ENCODE measurements at regions not wholly inside any gene's neighbourhood (a gene's known extent, or its start where the extent isn't known, plus 50 kb on each side); places are given as distances from the start of the nearest gene placed in this dataset.

DNA sequence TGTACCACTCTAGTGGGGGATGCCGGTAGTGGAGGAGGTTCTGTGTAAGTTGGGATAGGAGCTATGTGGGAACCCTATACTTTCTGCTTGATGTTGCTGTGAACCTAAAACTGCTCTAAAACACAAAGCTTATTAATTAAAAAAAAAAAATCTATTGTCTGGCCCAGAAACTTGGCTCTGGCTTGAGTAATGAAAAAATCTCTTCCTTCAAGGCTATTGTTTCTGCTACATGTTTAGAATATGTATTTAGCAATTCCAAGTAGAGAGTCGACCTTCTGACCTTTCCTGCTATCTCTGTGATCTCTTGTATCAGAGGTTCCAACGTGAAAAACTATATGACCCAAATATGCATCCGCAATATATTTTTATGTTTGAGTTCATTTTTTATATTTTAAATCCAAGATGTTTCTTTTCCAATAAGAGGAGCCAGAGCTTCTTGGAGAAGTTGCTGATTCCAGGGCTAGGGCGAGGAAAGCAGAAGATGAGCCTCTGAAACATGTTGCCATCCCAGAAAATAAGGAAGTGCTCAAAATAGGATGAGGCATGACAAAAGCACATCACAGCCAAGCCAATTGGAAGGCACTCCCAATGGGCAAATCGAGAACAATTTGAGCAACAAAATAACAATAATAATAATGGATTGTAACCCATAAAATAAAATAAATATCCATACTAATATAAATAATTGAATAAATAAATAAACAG is 184.6 kb upstream of the TMEM260 start:
- ChIA-PET POLR2A (no interaction called here), CTCF (interaction anchor here (1.3 to 2.3 kb wide), 3 partner anchors 11 to 79 kb away, joined by 3 to 6 read pairs (median 3); no protein-coding TSS in a partner anchor)
- 100% methylated on average over 1 of the region's 6 CpGs for WGBS (ENCODE audit: insufficient coverage)
- Histone ChIP-seq H3K4me3 (ENCODE audit: control insufficient read depth in 1 of 7, extremely low read depth in 1 of 7, insufficient read depth in 4 of 7, low read depth in 2 of 7, low read length in 6 of 7) (no peak overlapping the region), H3K36me3 (ENCODE audit: control insufficient read depth in 4 of 4, insufficient read depth in 4 of 4, low read length in 3 of 4) (no peaks in the 10 kb centered on the region), H3K27ac (ENCODE audit: insufficient read depth in 1 of 2, low read depth in 1 of 2, low read length in 2 of 2, poor library complexity in 1 of 2, severe bottlenecking in 2 of 2) (no peak overlapping the region), H3K4me1 (ENCODE audit: control extremely low read depth in 1 of 4, control insufficient read depth in 4 of 4, insufficient read depth in 4 of 4, low read length in 3 of 4) (no peaks in the 10 kb centered on the region), H3K9me3 (ENCODE audit: control extremely low read depth in 1 of 5, control insufficient read depth in 4 of 5, insufficient read depth in 2 of 5, low read depth in 1 of 5, low read length in 4 of 5) (no peaks in the 10 kb centered on the region), H3K27me3 (replicated peaks in 2 of 5; ENCODE audit: control insufficient read depth in 4 of 5, insufficient read depth in 5 of 5, low read length in 4 of 5) (no peaks in the 10 kb centered on the region)
- no peak for DNase-seq

DNA sequence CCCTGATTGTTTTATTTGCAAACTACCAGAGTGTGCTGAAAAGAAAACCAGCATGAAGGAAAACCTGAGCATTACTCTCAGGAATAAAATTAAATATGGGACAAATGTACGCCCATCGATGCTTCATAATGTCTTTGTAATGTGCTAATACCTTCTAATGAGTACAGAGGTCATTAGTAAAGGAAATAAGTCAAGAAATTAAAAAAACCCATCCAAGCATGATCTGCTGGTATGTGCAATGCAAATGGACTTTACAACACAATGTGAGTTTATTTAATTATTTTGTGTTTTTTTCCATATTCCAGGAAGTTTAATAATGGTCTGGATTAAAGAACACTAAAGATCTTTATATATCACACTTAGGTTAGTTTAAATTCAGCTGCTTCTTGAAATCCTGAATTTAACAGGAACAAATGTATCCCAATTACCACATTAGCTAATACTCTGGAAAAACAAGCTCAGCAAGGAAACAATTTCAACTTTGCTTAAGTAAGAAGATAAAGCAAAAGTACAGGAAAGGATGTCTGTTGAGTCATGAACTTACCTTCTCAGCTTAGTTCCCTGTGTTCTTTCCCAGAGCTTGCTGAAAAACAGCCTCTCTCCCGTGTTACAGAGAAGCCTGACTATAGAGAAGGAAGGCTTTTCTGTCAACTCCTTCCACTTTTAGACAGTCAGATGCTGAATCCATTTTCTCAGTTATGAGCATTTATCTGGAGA is 179.3 kb upstream of the TMEM260 start:
- no peak overlapping the region for H3K27ac ChIP-seq (ENCODE audit: insufficient read depth in 1 of 2, low read depth in 1 of 2, low read length in 2 of 2, poor library complexity in 1 of 2, severe bottlenecking in 2 of 2)
- H3K9me3 ChIP-seq (ENCODE audit: control extremely low read depth in 1 of 5, control insufficient read depth in 4 of 5, insufficient read depth in 2 of 5, low read depth in 1 of 5, low read length in 4 of 5): peaks cover 0 to 14% (median 3%) of the 10 kb centered on the region in 5 experiments
- CTCF ChIA-PET: interaction anchor here (0.8 to 1.1 kb wide), 2 partner anchors 9 to 60 kb away, joined by 3 read pairs; no protein-coding TSS in a partner anchor
- WGBS (ENCODE audit: insufficient coverage): 17% methylated on average over 1 of the region's 3 CpGs
- POLR2A ChIA-PET: no interaction called here
- DNase-seq: no peak
- no peak overlapping the region for H3K4me3 ChIP-seq (ENCODE audit: control insufficient read depth in 1 of 7, extremely low read depth in 1 of 7, insufficient read depth in 4 of 7, low read depth in 2 of 7, low read length in 6 of 7)
- peaks cover 0 to 3% (median 0%) of the 10 kb centered on the region in 4 experiments for H3K4me1 ChIP-seq (ENCODE audit: control extremely low read depth in 1 of 4, control insufficient read depth in 4 of 4, insufficient read depth in 4 of 4, low read length in 3 of 4)
- H3K27me3 ChIP-seq (replicated peaks in 2 of 5; ENCODE audit: control insufficient read depth in 4 of 5, insufficient read depth in 5 of 5, low read length in 4 of 5): no peaks in the 10 kb centered on the region
- no peaks in the 10 kb centered on the region for H3K36me3 ChIP-seq (ENCODE audit: control insufficient read depth in 4 of 4, insufficient read depth in 4 of 4, low read length in 3 of 4)

GRCh38 chr14:56412468-56413434 is 166.8 kb upstream of the TMEM260 start:
- Histone ChIP-seq H3K4me1 (ENCODE audit: control extremely low read depth in 1 of 4, control insufficient read depth in 4 of 4, insufficient read depth in 4 of 4, low read length in 3 of 4) (peaks cover 32 to 62% (median 44%) of the 10 kb centered on the region in 4 experiments), H3K4me3 (ENCODE audit: control insufficient read depth in 1 of 7, extremely low read depth in 1 of 7, insufficient read depth in 4 of 7, low read depth in 2 of 7, low read length in 6 of 7) (peak overlapping the region in 5 of 7 experiments; percentile 24 to 57 (median 33)), H3K9me3 (ENCODE audit: control extremely low read depth in 1 of 5, control insufficient read depth in 4 of 5, insufficient read depth in 2 of 5, low read depth in 1 of 5, low read length in 4 of 5) (peaks cover 0 to 11% (median 2%) of the 10 kb centered on the region in 5 experiments), H3K27me3 (replicated peaks in 2 of 5; ENCODE audit: control insufficient read depth in 4 of 5, insufficient read depth in 5 of 5, low read length in 4 of 5) (no peaks in the 10 kb centered on the region), H3K36me3 (ENCODE audit: control insufficient read depth in 4 of 4, insufficient read depth in 4 of 4, low read length in 3 of 4) (no peaks in the 10 kb centered on the region), H3K27ac (ENCODE audit: insufficient read depth in 1 of 2, low read depth in 1 of 2, low read length in 2 of 2, poor library complexity in 1 of 2, severe bottlenecking in 2 of 2) (peak overlapping the region in 1 of 2 experiments; percentile 56)
- 0% methylated on average over 6 of the region's 11 CpGs for WGBS (ENCODE audit: insufficient coverage)
- CTCF ChIA-PET: interaction anchor here (0.6 to 2.2 kb wide), 4 partner anchors 10 to 72 kb away, joined by 3 to 9 read pairs (median 4); no protein-coding TSS in a partner anchor
- POLR2A ChIA-PET: interaction anchor here (0.6 to 0.8 kb wide), 2 partner anchors 22 to 278 kb away, joined by 3 to 4 read pairs; no protein-coding TSS in a partner anchor
- peak; percentile 72 to 95 (median 90) for DNase-seq

- Histone ChIP-seq H3K4me3 (ENCODE audit: control insufficient read depth in 1 of 7, extremely low read depth in 1 of 7, insufficient read depth in 4 of 7, low read depth in 2 of 7, low read length in 6 of 7) (no peak overlapping the region), H3K9me3 (ENCODE audit: control extremely low read depth in 1 of 5, control insufficient read depth in 4 of 5, insufficient read depth in 2 of 5, low read depth in 1 of 5, low read length in 4 of 5) (peaks cover 0 to 7% (median 0%) of the 10 kb centered on the region in 5 experiments), H3K4me1 (ENCODE audit: control extremely low read depth in 1 of 4, control insufficient read depth in 4 of 4, insufficient read depth in 4 of 4, low read length in 3 of 4) (peaks cover 33 to 71% (median 52%) of the 10 kb centered on the region in 4 experiments), H3K27ac (ENCODE audit: insufficient read depth in 1 of 2, low read depth in 1 of 2, low read length in 2 of 2, poor library complexity in 1 of 2, severe bottlenecking in 2 of 2) (no peak overlapping the region), H3K27me3 (replicated peaks in 2 of 5; ENCODE audit: control insufficient read depth in 4 of 5, insufficient read depth in 5 of 5, low read length in 4 of 5) (no peaks in the 10 kb centered on the region), H3K36me3 (ENCODE audit: control insufficient read depth in 4 of 4, insufficient read depth in 4 of 4, low read length in 3 of 4) (no peaks in the 10 kb centered on the region)
- CTCF ChIA-PET: interaction anchor here (2.2 kb wide), 1 partner anchor 9 kb away, joined by 9 read pairs; no protein-coding TSS in a partner anchor
- POLR2A ChIA-PET: no interaction called here
- peak in 1 of 3 donors; percentile 42 for DNase-seq
- 70% methylated on average over 3 of the region's 3 CpGs for WGBS (ENCODE audit: insufficient coverage)
Observed at GRCh38 chr14:56413721-56414120, 165.9 kb upstream of the TMEM260 start.

DNA sequence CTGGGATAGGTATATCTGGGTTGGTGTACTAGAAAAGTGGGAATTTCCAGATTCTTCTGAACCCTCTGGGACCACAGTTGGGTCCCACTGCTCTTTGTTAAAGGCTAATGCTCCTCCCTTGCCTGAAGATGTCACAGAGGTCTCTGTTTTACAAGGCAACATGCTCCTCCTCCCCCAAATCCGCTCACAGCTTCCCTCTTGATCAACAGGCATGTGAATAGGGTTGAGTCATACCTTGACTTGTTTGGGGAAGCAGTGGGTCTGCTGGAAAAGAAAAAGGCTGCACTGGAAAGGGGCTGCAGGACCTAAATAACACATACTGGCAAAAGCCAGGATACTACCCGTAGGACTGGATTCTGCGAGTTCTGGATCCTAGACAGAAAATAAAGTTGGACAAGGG is 165.4 kb upstream of the TMEM260 start:
- no peak overlapping the region for H3K27ac ChIP-seq (ENCODE audit: insufficient read depth in 1 of 2, low read depth in 1 of 2, low read length in 2 of 2, poor library complexity in 1 of 2, severe bottlenecking in 2 of 2)
- peaks cover 0 to 5% (median 0%) of the 10 kb centered on the region in 5 experiments for H3K9me3 ChIP-seq (ENCODE audit: control extremely low read depth in 1 of 5, control insufficient read depth in 4 of 5, insufficient read depth in 2 of 5, low read depth in 1 of 5, low read length in 4 of 5)
- H3K27me3 ChIP-seq (replicated peaks in 2 of 5; ENCODE audit: control insufficient read depth in 4 of 5, insufficient read depth in 5 of 5, low read length in 4 of 5): no peaks in the 10 kb centered on the region
- H3K4me1 ChIP-seq (ENCODE audit: control extremely low read depth in 1 of 4, control insufficient read depth in 4 of 4, insufficient read depth in 4 of 4, low read length in 3 of 4): peaks cover 36 to 76% (median 55%) of the 10 kb centered on the region in 4 experiments
- POLR2A ChIA-PET: no interaction called here
- no peaks in the 10 kb centered on the region for H3K36me3 ChIP-seq (ENCODE audit: control insufficient read depth in 4 of 4, insufficient read depth in 4 of 4, low read length in 3 of 4)
- no CpG with 5 or more reads among the region's 3 CpGs for WGBS (ENCODE audit: insufficient coverage)
- DNase-seq: peak in 2 of 3 donors; percentile 53 to 64
- CTCF ChIA-PET: interaction anchor here (2.2 kb wide), 1 partner anchor 8 kb away, joined by 9 read pairs; no protein-coding TSS in a partner anchor
- no peak overlapping the region for H3K4me3 ChIP-seq (ENCODE audit: control insufficient read depth in 1 of 7, extremely low read depth in 1 of 7, insufficient read depth in 4 of 7, low read depth in 2 of 7, low read length in 6 of 7)

- DNase-seq: no peak
- POLR2A ChIA-PET: no interaction called here
- H3K36me3 ChIP-seq (ENCODE audit: control insufficient read depth in 4 of 4, insufficient read depth in 4 of 4, low read length in 3 of 4): no peaks in the 10 kb centered on the region
- H3K27me3 ChIP-seq (replicated peaks in 2 of 5; ENCODE audit: control insufficient read depth in 4 of 5, insufficient read depth in 5 of 5, low read length in 4 of 5): no peaks in the 10 kb centered on the region
- WGBS (ENCODE audit: insufficient coverage): 92% methylated on average over 2 of the region's 9 CpGs
- H3K27ac ChIP-seq (ENCODE audit: insufficient read depth in 1 of 2, low read depth in 1 of 2, low read length in 2 of 2, poor library complexity in 1 of 2, severe bottlenecking in 2 of 2): no peak overlapping the region
- peaks cover 0 to 3% (median 0%) of the 10 kb centered on the region in 5 experiments for H3K9me3 ChIP-seq (ENCODE audit: control extremely low read depth in 1 of 5, control insufficient read depth in 4 of 5, insufficient read depth in 2 of 5, low read depth in 1 of 5, low read length in 4 of 5)
- H3K4me1 ChIP-seq (ENCODE audit: control extremely low read depth in 1 of 4, control insufficient read depth in 4 of 4, insufficient read depth in 4 of 4, low read length in 3 of 4): peaks cover 30 to 76% (median 55%) of the 10 kb centered on the region in 4 experiments
- H3K4me3 ChIP-seq (ENCODE audit: control insufficient read depth in 1 of 7, extremely low read depth in 1 of 7, insufficient read depth in 4 of 7, low read depth in 2 of 7, low read length in 6 of 7): no peak overlapping the region
- CTCF ChIA-PET: interaction anchor here (1.0 to 1.8 kb wide), 2 partner anchors 11 to 76 kb away, joined by 4 to 5 read pairs; no protein-coding TSS in a partner anchor
Observed at GRCh38 chr14:56416213-56416612, 163.4 kb upstream of the TMEM260 start.

All from common myeloid progenitor, CD34-positive (primary cell).